ENCODE measurements at regions not wholly inside any gene's neighbourhood (a gene's known extent, or its start where the extent isn't known, plus 50 kb on each side); places are given as distances from the start of the nearest gene placed in this dataset.

GRCh38 chr5:114903767-114904166 is 265.9 kb downstream of the TRIM36 start:
- no peak overlapping the region for H3K4me3 Mint-ChIP-seq
- no peak for DNase-seq (ENCODE audit: extremely low spot score, unreplicated experiment)
- H3K36me3 Mint-ChIP-seq, result no peaks in the 10 kb centered on the region
- H3K4me1 Mint-ChIP-seq (ENCODE audit: unreplicated experiment), result no peaks in the 10 kb centered on the region
- H3K27me3 Mint-ChIP-seq, result no peaks in the 10 kb centered on the region
- no peak overlapping the region for H3K27ac Mint-ChIP-seq
- peaks cover 4% of the 10 kb centered on the region for H3K9me3 Mint-ChIP-seq
- no peak for TF ChIP-seq CTCF (conservative IDR thresholded peaks at IDR 0.05)

GRCh38 chr5:114898602-114899001 is 271.1 kb downstream of the TRIM36 start:
- DNase-seq (ENCODE audit: extremely low spot score, unreplicated experiment), result no peak
- Mint-ChIP-seq H3K27me3 (no peaks in the 10 kb centered on the region), H3K36me3 (no peaks in the 10 kb centered on the region), H3K9me3 (no peaks in the 10 kb centered on the region), H3K4me1 (ENCODE audit: unreplicated experiment) (no peaks in the 10 kb centered on the region), H3K27ac (no peak overlapping the region), H3K4me3 (no peak overlapping the region)
- no peak for TF ChIP-seq CTCF (conservative IDR thresholded peaks at IDR 0.05)

GRCh38 chr5:114883675-114884074 is 286.0 kb downstream of the TRIM36 start:
- TF ChIP-seq CTCF (conservative IDR thresholded peaks at IDR 0.05), result no peak
- Mint-ChIP-seq H3K36me3 (no peaks in the 10 kb centered on the region), H3K4me1 (ENCODE audit: unreplicated experiment) (no peaks in the 10 kb centered on the region), H3K9me3 (no peaks in the 10 kb centered on the region), H3K4me3 (no peak overlapping the region), H3K27me3 (peaks cover 6% of the 10 kb centered on the region), H3K27ac (no peak overlapping the region)
- no peak for DNase-seq (ENCODE audit: extremely low spot score, unreplicated experiment)

GRCh38 chr5:114859438-114859735 is 310.3 kb downstream of the TRIM36 start:
- Mint-ChIP-seq H3K9me3 (no peaks in the 10 kb centered on the region), H3K36me3 (no peaks in the 10 kb centered on the region), H3K4me1 (ENCODE audit: unreplicated experiment) (no peaks in the 10 kb centered on the region), H3K27ac (no peak overlapping the region), H3K4me3 (no peak overlapping the region), H3K27me3 (no peaks in the 10 kb centered on the region)
- TF ChIP-seq CTCF (conservative IDR thresholded peaks at IDR 0.05), result no peak
- no peak for DNase-seq (ENCODE audit: extremely low spot score, unreplicated experiment)

- no peak overlapping the region for H3K4me3 Mint-ChIP-seq
- no peak overlapping the region for H3K27ac Mint-ChIP-seq
- H3K36me3 Mint-ChIP-seq, result no peaks in the 10 kb centered on the region
- TF ChIP-seq CTCF (conservative IDR thresholded peaks at IDR 0.05), result no peak
- no peaks in the 10 kb centered on the region for H3K4me1 Mint-ChIP-seq (ENCODE audit: unreplicated experiment)
- DNase-seq (ENCODE audit: extremely low spot score, unreplicated experiment), result no peak
- no peaks in the 10 kb centered on the region for H3K27me3 Mint-ChIP-seq
- H3K9me3 Mint-ChIP-seq, result no peaks in the 10 kb centered on the region
Measured at GRCh38 chr5:114858665-114859437, 310.9 kb downstream of the TRIM36 start.
